HG03439 (cell line): ENCODE measurements at regions not wholly inside any gene's neighbourhood (a gene's known extent, or its start where the extent isn't known, plus 50 kb on each side); places are given as distances from the start of the nearest gene placed in this dataset.

Experiments used
- ATAC-seq: cut with Tn5 transposase; IDR thresholded peaks from one replicate; pipeline ENCODE4 v1.9.1; 2021; ENCODE audit warnings: mild to moderate bottlenecking, moderate library complexity; ENCODE audit not compliant: unreplicated experiment

GRCh38 chr18:22882084-22882483, 51.0 kb upstream of the RBBP8 start:
- no peak for ATAC-seq

- ATAC-seq: no peak
Measured at GRCh38 chr18:22883179-22883578, 49.9 kb upstream of the RBBP8 start.
